ENCODE measurements at regions not wholly inside any gene's neighbourhood (a gene's known extent, or its start where the extent isn't known, plus 50 kb on each side); places are given as distances from the start of the nearest gene placed in this dataset.

- no peaks in the 10 kb centered on the region for H3K27me3 ChIP-seq (ENCODE audit: insufficient read depth, low read length)
- no peak overlapping the region for H3K4me3 ChIP-seq (ENCODE audit: low read length)
- H3K9me3 ChIP-seq (ENCODE audit: low read depth, low read length), result no peaks in the 10 kb centered on the region
- H3K4me1 ChIP-seq (ENCODE audit: insufficient read depth, low read length), result no peaks in the 10 kb centered on the region
Measured at GRCh38 chr6:102662851-102663250, 1269.3 kb downstream of the GRIK2 start.

GRCh38 chr6:102660303-102660702 is 1266.8 kb downstream of the GRIK2 start:
- Histone ChIP-seq H3K9me3 (ENCODE audit: low read depth, low read length) (peaks cover 4% of the 10 kb centered on the region), H3K4me3 (ENCODE audit: low read length) (no peak overlapping the region)

GRCh38 chr6:102655823-102656222 is 1262.3 kb downstream of the GRIK2 start:
- H3K27me3 ChIP-seq (ENCODE audit: insufficient read depth, low read length), result no peaks in the 10 kb centered on the region
- H3K9me3 ChIP-seq (ENCODE audit: low read depth, low read length), result peaks cover 9% of the 10 kb centered on the region
- H3K4me3 ChIP-seq (ENCODE audit: low read length), result no peak overlapping the region

More at GRCh38 chr6:102660303-102660702, 1266.8 kb downstream of the GRIK2 start:
- Histone ChIP-seq H3K4me1 (ENCODE audit: insufficient read depth, low read length) (no peaks in the 10 kb centered on the region), H3K27me3 (ENCODE audit: insufficient read depth, low read length) (no peaks in the 10 kb centered on the region)

GRCh38 chr6:102641426-102641825 is 1247.9 kb downstream of the GRIK2 start:
- Histone ChIP-seq H3K27me3 (ENCODE audit: insufficient read depth, low read length) (no peaks in the 10 kb centered on the region), H3K4me1 (ENCODE audit: insufficient read depth, low read length) (no peaks in the 10 kb centered on the region), H3K4me3 (ENCODE audit: low read length) (no peak overlapping the region), H3K9me3 (ENCODE audit: low read depth, low read length) (no peaks in the 10 kb centered on the region)

More at GRCh38 chr6:102655823-102656222, 1262.3 kb downstream of the GRIK2 start:
- no peaks in the 10 kb centered on the region for H3K4me1 ChIP-seq (ENCODE audit: insufficient read depth, low read length)

- Histone ChIP-seq H3K4me1 (ENCODE audit: insufficient read depth, low read length) (no peaks in the 10 kb centered on the region), H3K4me3 (ENCODE audit: low read length) (no peak overlapping the region), H3K9me3 (ENCODE audit: low read depth, low read length) (no peaks in the 10 kb centered on the region), H3K27me3 (ENCODE audit: insufficient read depth, low read length) (no peaks in the 10 kb centered on the region)
Measured at GRCh38 chr6:102631921-102632320, 1238.4 kb downstream of the GRIK2 start.

GRCh38 chr6:102623201-102623600 is 1229.7 kb downstream of the GRIK2 start:
- Histone ChIP-seq H3K9me3 (ENCODE audit: low read depth, low read length) (no peaks in the 10 kb centered on the region), H3K4me3 (ENCODE audit: low read length) (no peak overlapping the region)

GRCh38 chr6:102619585-102619984 is 1226.1 kb downstream of the GRIK2 start:
- H3K4me1 ChIP-seq (ENCODE audit: insufficient read depth, low read length), result no peaks in the 10 kb centered on the region
- no peak overlapping the region for H3K4me3 ChIP-seq (ENCODE audit: low read length)
- H3K9me3 ChIP-seq (ENCODE audit: low read depth, low read length), result no peaks in the 10 kb centered on the region
- no peaks in the 10 kb centered on the region for H3K27me3 ChIP-seq (ENCODE audit: insufficient read depth, low read length)

More at GRCh38 chr6:102623201-102623600, 1229.7 kb downstream of the GRIK2 start:
- H3K4me1 ChIP-seq (ENCODE audit: insufficient read depth, low read length), result no peaks in the 10 kb centered on the region
- H3K27me3 ChIP-seq (ENCODE audit: insufficient read depth, low read length), result no peaks in the 10 kb centered on the region

- H3K4me1 ChIP-seq (ENCODE audit: insufficient read depth, low read length), result no peaks in the 10 kb centered on the region
- peaks cover 4% of the 10 kb centered on the region for H3K9me3 ChIP-seq (ENCODE audit: low read depth, low read length)
- H3K4me3 ChIP-seq (ENCODE audit: low read length), result no peak overlapping the region
Measured at GRCh38 chr6:102582569-102582968, 1189.1 kb downstream of the GRIK2 start.

GRCh38 chr6:102581378-102582124 is 1188.0 kb downstream of the GRIK2 start:
- Histone ChIP-seq H3K9me3 (ENCODE audit: low read depth, low read length) (peaks cover 4% of the 10 kb centered on the region), H3K4me3 (ENCODE audit: low read length) (no peak overlapping the region), H3K27me3 (ENCODE audit: insufficient read depth, low read length) (no peaks in the 10 kb centered on the region), H3K4me1 (ENCODE audit: insufficient read depth, low read length) (no peaks in the 10 kb centered on the region)

More at GRCh38 chr6:102582569-102582968, 1189.1 kb downstream of the GRIK2 start:
- H3K27me3 ChIP-seq (ENCODE audit: insufficient read depth, low read length), result no peaks in the 10 kb centered on the region

GRCh38 chr6:102571236-102571908 is 1177.9 kb downstream of the GRIK2 start:
- H3K9me3 ChIP-seq (ENCODE audit: low read depth, low read length), result no peaks in the 10 kb centered on the region
- H3K4me1 ChIP-seq (ENCODE audit: insufficient read depth, low read length), result no peaks in the 10 kb centered on the region

GRCh38 chr6:102562713-102563112 is 1169.2 kb downstream of the GRIK2 start:
- H3K4me1 ChIP-seq (ENCODE audit: insufficient read depth, low read length), result no peaks in the 10 kb centered on the region
- H3K9me3 ChIP-seq (ENCODE audit: low read depth, low read length), result no peaks in the 10 kb centered on the region
- no peaks in the 10 kb centered on the region for H3K27me3 ChIP-seq (ENCODE audit: insufficient read depth, low read length)
- H3K4me3 ChIP-seq (ENCODE audit: low read length), result no peak overlapping the region

More at GRCh38 chr6:102571236-102571908, 1177.9 kb downstream of the GRIK2 start:
- Histone ChIP-seq H3K4me3 (ENCODE audit: low read length) (no peak overlapping the region), H3K27me3 (ENCODE audit: insufficient read depth, low read length) (no peaks in the 10 kb centered on the region)

- no peaks in the 10 kb centered on the region for H3K27me3 ChIP-seq (ENCODE audit: insufficient read depth, low read length)
- no peak overlapping the region for H3K4me3 ChIP-seq (ENCODE audit: low read length)
- H3K9me3 ChIP-seq (ENCODE audit: low read depth, low read length), result no peaks in the 10 kb centered on the region
- no peaks in the 10 kb centered on the region for H3K4me1 ChIP-seq (ENCODE audit: insufficient read depth, low read length)
Measured at GRCh38 chr6:102553214-102553613, 1159.7 kb downstream of the GRIK2 start.

- no peak overlapping the region for H3K4me3 ChIP-seq (ENCODE audit: low read length)
- no peaks in the 10 kb centered on the region for H3K4me1 ChIP-seq (ENCODE audit: insufficient read depth, low read length)
- H3K27me3 ChIP-seq (ENCODE audit: insufficient read depth, low read length), result no peaks in the 10 kb centered on the region
- no peaks in the 10 kb centered on the region for H3K9me3 ChIP-seq (ENCODE audit: low read depth, low read length)
Measured at GRCh38 chr6:102549221-102549874, 1155.8 kb downstream of the GRIK2 start.

- H3K4me3 ChIP-seq (ENCODE audit: low read length), result no peak overlapping the region
- H3K9me3 ChIP-seq (ENCODE audit: low read depth, low read length), result no peaks in the 10 kb centered on the region
- H3K27me3 ChIP-seq (ENCODE audit: insufficient read depth, low read length), result no peaks in the 10 kb centered on the region
- H3K4me1 ChIP-seq (ENCODE audit: insufficient read depth, low read length), result no peaks in the 10 kb centered on the region
Measured at GRCh38 chr6:102525336-102525735, 1131.8 kb downstream of the GRIK2 start.

GRCh38 chr6:102520966-102521365 is 1127.5 kb downstream of the GRIK2 start:
- Histone ChIP-seq H3K4me3 (ENCODE audit: low read length) (no peak overlapping the region), H3K27me3 (ENCODE audit: insufficient read depth, low read length) (no peaks in the 10 kb centered on the region), H3K9me3 (ENCODE audit: low read depth, low read length) (no peaks in the 10 kb centered on the region), H3K4me1 (ENCODE audit: insufficient read depth, low read length) (no peaks in the 10 kb centered on the region)

Data from mononuclear cell (primary cell).